Ovary (tissue), 7 donors: ENCODE measurements at regions not wholly inside any gene's neighbourhood (a gene's known extent, or its start where the extent isn't known, plus 50 kb on each side); places are given as distances from the start of the nearest gene placed in this dataset.

ENCODE experiments used
- DNase-seq, 5 donors: peaks; one replicate each; pipeline ENCODE4 v3.0.0-alpha.2; 2019 to 2020
- H3K27ac ChIP-seq, 2 donors: fragments of 200-600 bp; one replicate each; pipeline versions ENCODE4 v1.5.1 to v1.8.0; 2019 to 2022
- H3K27me3 ChIP-seq: fragments of 200-600 bp; one replicate; pipeline ENCODE4 v1.8.0; 2022
- H3K36me3 ChIP-seq: fragments of 200-600 bp; sonication (generic); one replicate; pipeline ENCODE4 v1.5.1; 2019
- H3K4me1 ChIP-seq: one replicate; pipeline ENCODE4 v1.8.1; 2013; ENCODE audit warnings: mild to moderate bottlenecking, moderate library complexity; ENCODE audit not compliant: insufficient read depth
- H3K4me3 ChIP-seq: fragments of 200-600 bp; sonication (generic); one replicate; pipeline ENCODE4 v1.5.1; 2017
- H3K9me3 ChIP-seq, 2 donors: fragments of 200-600 bp in 1 of 2; sonication (generic) in 1 of 2; one replicate each; pipeline versions ENCODE4 v1.5.1 to v1.8.1; 2013 to 2019; ENCODE audit warnings: mild to moderate bottlenecking in 1 of 2, moderate library complexity in 1 of 2
- EP300 ChIP-seq: sonication (generic); formaldehyde crosslinking; IDR thresholded peaks from one replicate; pipeline ENCODE4 v1.6.1; 2017; ENCODE audit warnings: antibody characterized with exemption
- POLR2A ChIP-seq: fragments of 450-650 bp; IDR thresholded peaks from one replicate; pipeline ENCODE4 v1.6.1; 2017; ENCODE audit warnings: antibody characterized with exemption, mild to moderate bottlenecking, moderate library complexity
- WGBS, 3 donors: extraction: QIAGEN DNeasy Blood & Tissue Kit in 1 of 3; methylation state at CpG; one replicate each; pipeline versions ENCODE4 v1.1.5 to v1.1.7; 2013 to 2017; 5-methylcytosine and 5-hydroxymethylcytosine counted together
- intact Hi-C, 4 donors: fragments of 100-400 bp; cut with DNase I; formaldehyde crosslinking; loops; one replicate each; pipeline versions ENCODE4 v1.11.0 to v1.15.1; 2022 to 2023
- TF ChIP-seq, protein P1 (sequence below), 3 donors: fragments of 450-650 bp in 2 of 3; fragments of 200-600 bp in 1 of 3; IDR thresholded peaks; one replicate each; pipeline versions ENCODE4 v1.5.1 to v1.8.0; 2016 to 2022; ENCODE audit warnings: antibody characterized with exemption in 3 of 3, mild to moderate bottlenecking in 1 of 3
- donor health status: DM: no; HTN: no; CAD: no; lungs with moderate emphysema.
- donor health status: DM: no; HTN: no; CAD: no.
- donor health status: Bipolar disorder and iron deficiency.
- donor health status: DM: no; HTN: no; CAD: no.
- donor health status: DM: yes; HTN: yes; CAD: no.

DNA sequence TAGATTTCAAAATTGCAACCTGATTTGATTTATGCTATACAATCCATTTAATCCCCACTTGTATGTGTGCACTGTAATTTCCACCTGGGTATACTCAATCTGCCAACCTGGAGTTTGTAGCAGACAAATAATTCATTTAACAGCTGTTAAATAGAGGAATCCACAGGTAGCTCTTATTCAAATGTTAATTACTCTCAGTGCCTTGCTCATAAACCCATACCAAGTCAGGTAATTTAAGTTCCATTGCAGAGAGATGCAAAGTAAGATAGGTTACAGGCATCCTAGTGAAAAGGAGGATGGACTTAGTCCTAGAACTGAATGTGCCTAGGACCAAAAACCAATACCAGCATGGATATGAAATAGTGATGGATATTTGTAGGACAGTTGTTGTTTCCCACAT lies 674.2 kb downstream of the TBL1XR1 start:
- Histone ChIP-seq H3K9me3 (no peaks in the 10 kb centered on the region), H3K27ac (no peak overlapping the region), H3K4me3 (no peak overlapping the region), H3K36me3 (no peaks in the 10 kb centered on the region), H3K27me3 (no peaks in the 10 kb centered on the region), H3K4me1 (no peaks in the 10 kb centered on the region)
- intact Hi-C loops, result no loop called here
- DNase-seq, result no peak
- TF ChIP-seq EP300, result no peak
- no peak for TF ChIP-seq POLR2A
- TF ChIP-seq, protein P1, sequence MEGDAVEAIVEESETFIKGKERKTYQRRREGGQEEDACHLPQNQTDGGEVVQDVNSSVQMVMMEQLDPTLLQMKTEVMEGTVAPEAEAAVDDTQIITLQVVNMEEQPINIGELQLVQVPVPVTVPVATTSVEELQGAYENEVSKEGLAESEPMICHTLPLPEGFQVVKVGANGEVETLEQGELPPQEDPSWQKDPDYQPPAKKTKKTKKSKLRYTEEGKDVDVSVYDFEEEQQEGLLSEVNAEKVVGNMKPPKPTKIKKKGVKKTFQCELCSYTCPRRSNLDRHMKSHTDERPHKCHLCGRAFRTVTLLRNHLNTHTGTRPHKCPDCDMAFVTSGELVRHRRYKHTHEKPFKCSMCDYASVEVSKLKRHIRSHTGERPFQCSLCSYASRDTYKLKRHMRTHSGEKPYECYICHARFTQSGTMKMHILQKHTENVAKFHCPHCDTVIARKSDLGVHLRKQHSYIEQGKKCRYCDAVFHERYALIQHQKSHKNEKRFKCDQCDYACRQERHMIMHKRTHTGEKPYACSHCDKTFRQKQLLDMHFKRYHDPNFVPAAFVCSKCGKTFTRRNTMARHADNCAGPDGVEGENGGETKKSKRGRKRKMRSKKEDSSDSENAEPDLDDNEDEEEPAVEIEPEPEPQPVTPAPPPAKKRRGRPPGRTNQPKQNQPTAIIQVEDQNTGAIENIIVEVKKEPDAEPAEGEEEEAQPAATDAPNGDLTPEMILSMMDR (IDR thresholded peaks at IDR 0.05), result no peak

DNA sequence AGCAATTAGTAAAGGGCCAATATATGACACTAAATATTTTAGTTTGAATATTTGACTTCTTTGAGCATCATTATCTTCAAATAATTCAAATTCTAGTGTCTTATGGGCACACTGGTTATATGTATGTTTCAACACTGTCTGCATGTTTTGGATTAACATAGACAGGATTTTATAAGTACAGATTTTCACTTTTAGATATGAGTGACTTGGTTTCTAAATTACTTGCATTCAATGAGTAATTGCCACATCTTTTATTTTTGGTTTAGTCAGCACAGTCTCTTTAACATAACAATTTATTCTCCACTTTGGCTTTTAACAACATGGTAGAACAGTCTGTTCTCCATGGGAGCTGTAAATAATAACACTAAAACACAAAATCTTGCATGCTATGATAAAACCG lies 674.8 kb downstream of the TBL1XR1 start:
- intact Hi-C loops, result no loop called here
- H3K27me3 ChIP-seq, result no peaks in the 10 kb centered on the region
- WGBS, 3 donors, result 54 to 68% (median 58%) methylated on average over 1 of the region's 1 CpG
- no peaks in the 10 kb centered on the region for H3K4me1 ChIP-seq
- H3K4me3 ChIP-seq, result no peak overlapping the region
- no peak for DNase-seq
- H3K9me3 ChIP-seq, result no peaks in the 10 kb centered on the region
- H3K36me3 ChIP-seq, result no peaks in the 10 kb centered on the region
- TF ChIP-seq EP300 (no peak), POLR2A (no peak)
- TF ChIP-seq, protein P1 (IDR thresholded peaks at IDR 0.05), result no peak
- no peak overlapping the region for H3K27ac ChIP-seq

DNA sequence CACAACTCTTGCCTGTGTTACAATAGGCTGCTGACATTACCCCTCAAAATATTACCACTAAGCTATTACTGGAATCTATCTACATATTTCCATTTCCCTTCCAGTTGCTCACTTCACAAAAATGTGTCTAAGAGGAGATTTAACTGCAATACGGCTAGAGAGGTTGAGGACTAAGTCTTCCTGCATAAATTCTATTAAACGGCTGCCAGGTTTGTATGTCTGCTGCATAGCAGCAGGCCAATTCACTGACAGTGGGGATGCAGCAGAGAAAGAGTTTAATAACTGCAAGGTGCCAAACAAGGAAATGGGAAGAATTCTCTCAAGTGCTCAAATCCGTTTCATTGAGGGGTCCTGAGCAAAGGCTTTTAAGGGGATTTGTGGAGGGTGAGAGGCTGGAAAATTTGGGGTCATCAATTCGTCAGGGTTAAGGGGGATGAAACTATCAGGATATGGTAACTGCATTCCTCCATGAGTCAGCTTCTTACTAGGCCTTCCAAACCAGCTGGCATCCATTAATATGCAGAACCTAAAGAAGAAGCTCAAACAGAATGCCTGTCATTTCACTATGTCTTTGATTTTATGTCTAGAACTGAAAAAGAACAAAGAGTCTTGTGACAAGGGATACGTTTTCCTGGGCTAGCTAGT lies 675.6 kb downstream of the TBL1XR1 start:
- Histone ChIP-seq H3K27me3 (no peaks in the 10 kb centered on the region), H3K27ac (no peak overlapping the region), H3K36me3 (no peaks in the 10 kb centered on the region), H3K4me3 (no peak overlapping the region), H3K4me1 (no peaks in the 10 kb centered on the region), H3K9me3 (no peaks in the 10 kb centered on the region)
- DNase-seq, result no peak
- WGBS, 3 donors, result 74 to 77% (median 75%) methylated on average over 5 of the region's 5 CpGs
- TF ChIP-seq EP300 (no peak), POLR2A (no peak)
- TF ChIP-seq, protein P1 (IDR thresholded peaks at IDR 0.05), result no peak
- intact Hi-C loops, result no loop called here

DNA sequence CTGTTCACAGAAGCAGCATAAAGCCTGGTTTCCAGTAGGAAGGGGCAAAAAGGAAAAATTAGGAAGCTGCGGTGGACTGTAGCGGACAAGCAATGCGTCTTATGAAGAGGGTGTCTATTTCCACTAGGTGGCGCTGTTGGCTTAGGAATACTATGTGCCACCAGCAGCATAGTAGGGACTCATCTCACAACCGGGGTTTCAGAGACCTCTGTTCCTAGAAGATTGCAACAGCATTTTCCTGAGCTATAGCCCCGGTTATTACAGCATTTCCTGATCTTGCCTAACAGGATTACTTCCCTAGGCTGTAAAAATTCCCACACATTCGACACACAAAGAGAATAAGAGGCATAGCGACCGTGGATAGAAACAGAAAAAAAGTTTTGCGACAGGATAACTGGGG lies 683.0 kb downstream of the TBL1XR1 start:
- Histone ChIP-seq H3K4me3 (no peak overlapping the region), H3K27ac (no peak overlapping the region), H3K36me3 (no peaks in the 10 kb centered on the region), H3K27me3 (no peaks in the 10 kb centered on the region), H3K9me3 (peaks cover 6 to 12% of the 10 kb centered on the region in 2 donors), H3K4me1 (no peaks in the 10 kb centered on the region)
- TF ChIP-seq POLR2A (no peak), EP300 (no peak)
- TF ChIP-seq, protein P1 (IDR thresholded peaks at IDR 0.05), result no peak
- DNase-seq, result no peak
- intact Hi-C loops, result no loop called here
- 63 to 69% (median 66%) methylated on average over 10 of the region's 10 CpGs for WGBS, 3 donors
